ENCODE measurements at regions not wholly inside any gene's neighbourhood (a gene's known extent, or its start where the extent isn't known, plus 50 kb on each side); places are given as distances from the start of the nearest gene placed in this dataset.

DNA sequence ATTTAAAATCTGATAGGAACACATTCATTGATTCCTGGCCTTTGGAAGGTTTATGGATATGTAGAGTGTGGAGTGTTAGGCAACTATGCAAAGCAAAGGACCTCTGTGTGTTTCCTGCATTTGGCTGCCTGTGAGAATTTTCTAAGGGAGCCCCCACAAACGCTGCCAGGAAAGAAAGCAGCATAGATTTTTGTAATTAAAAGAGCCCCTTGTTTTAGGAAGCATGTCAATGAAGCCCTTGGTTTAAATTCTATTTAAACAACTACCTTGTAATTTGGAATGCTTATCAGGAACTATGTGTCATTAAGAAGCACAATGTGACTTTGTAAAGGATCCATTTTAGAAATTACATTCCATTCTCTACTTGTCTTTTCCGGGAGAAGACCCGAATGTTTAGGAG is 742.5 kb downstream of the NXPH1 start:
- Histone ChIP-seq H3K27me3 (ENCODE audit: control insufficient read depth in 3 of 3, insufficient read depth in 3 of 3, low read length in 2 of 3) (no peaks in the 10 kb centered on the region), H3K4me3 (no peak overlapping the region), H3K9me3 (ENCODE audit: control insufficient read depth in 4 of 4, insufficient read depth in 3 of 4, low read length in 3 of 4) (peaks cover 0 to 2% (median 0%) of the 10 kb centered on the region in 4 donors), H3K4me1 (ENCODE audit: control insufficient read depth in 5 of 5, insufficient read depth in 5 of 5, low read length in 5 of 5) (no peaks in the 10 kb centered on the region), H3K36me3 (ENCODE audit: control insufficient read depth in 4 of 4, insufficient read depth in 4 of 4, low read length in 4 of 4) (no peaks in the 10 kb centered on the region), H3K9ac (ENCODE audit: insufficient read depth in 1 of 2, low read length in 2 of 2) (no peak overlapping the region), H3K27ac (ENCODE audit: low read depth in 1 of 2, low read length in 1 of 2) (no peak overlapping the region)
- ATAC-seq (ENCODE audit: insufficient read depth, low FRiP score) (no peak), DNase-seq (no peak)
- TF ChIP-seq, protein P1, sequence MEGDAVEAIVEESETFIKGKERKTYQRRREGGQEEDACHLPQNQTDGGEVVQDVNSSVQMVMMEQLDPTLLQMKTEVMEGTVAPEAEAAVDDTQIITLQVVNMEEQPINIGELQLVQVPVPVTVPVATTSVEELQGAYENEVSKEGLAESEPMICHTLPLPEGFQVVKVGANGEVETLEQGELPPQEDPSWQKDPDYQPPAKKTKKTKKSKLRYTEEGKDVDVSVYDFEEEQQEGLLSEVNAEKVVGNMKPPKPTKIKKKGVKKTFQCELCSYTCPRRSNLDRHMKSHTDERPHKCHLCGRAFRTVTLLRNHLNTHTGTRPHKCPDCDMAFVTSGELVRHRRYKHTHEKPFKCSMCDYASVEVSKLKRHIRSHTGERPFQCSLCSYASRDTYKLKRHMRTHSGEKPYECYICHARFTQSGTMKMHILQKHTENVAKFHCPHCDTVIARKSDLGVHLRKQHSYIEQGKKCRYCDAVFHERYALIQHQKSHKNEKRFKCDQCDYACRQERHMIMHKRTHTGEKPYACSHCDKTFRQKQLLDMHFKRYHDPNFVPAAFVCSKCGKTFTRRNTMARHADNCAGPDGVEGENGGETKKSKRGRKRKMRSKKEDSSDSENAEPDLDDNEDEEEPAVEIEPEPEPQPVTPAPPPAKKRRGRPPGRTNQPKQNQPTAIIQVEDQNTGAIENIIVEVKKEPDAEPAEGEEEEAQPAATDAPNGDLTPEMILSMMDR (IDR thresholded peaks at IDR 0.05; ENCODE audit: control extremely low read depth, extremely low read depth) = no peak
- 43 to 49% methylated on average over 3 of the region's 3 CpGs for WGBS, 2 donors

DNA sequence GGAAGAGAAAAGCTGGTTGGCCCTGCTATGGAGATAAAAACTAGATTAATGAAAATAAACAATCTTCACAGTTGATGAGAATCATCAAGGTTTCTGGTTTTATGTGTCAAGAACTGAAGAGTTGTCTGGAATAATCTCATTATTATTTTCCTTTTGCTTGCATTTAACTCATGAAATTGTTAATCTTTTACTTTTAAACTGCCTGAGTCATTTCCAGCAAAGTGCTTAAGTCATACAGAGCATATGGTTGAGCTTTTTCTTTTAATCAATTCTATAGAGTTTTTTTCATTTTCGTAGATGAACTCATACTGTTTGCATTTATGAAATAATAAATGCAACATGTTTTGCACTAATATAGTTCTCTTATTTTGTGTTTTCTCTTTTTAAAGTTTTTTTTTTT is 747.9 kb downstream of the NXPH1 start:
- peaks cover 0 to 12% (median 0%) of the 10 kb centered on the region in 5 donors for H3K4me1 ChIP-seq (ENCODE audit: control insufficient read depth in 5 of 5, insufficient read depth in 5 of 5, low read length in 5 of 5)
- H3K27me3 ChIP-seq (ENCODE audit: control insufficient read depth in 3 of 3, insufficient read depth in 3 of 3, low read length in 2 of 3) = no peaks in the 10 kb centered on the region
- TF ChIP-seq, protein P1 (IDR thresholded peaks at IDR 0.05; ENCODE audit: control extremely low read depth, extremely low read depth) = no peak
- DNase-seq = peak in 1 of 3 donors; percentile 7
- WGBS, 2 donors = 74 to 86% methylated on average over 1 of the region's 1 CpG
- H3K9me3 ChIP-seq (ENCODE audit: control insufficient read depth in 4 of 4, insufficient read depth in 3 of 4, low read length in 3 of 4) = no peaks in the 10 kb centered on the region
- no peak overlapping the region for H3K9ac ChIP-seq (ENCODE audit: insufficient read depth in 1 of 2, low read length in 2 of 2)
- H3K36me3 ChIP-seq (ENCODE audit: control insufficient read depth in 4 of 4, insufficient read depth in 4 of 4, low read length in 4 of 4) = no peaks in the 10 kb centered on the region
- ATAC-seq (ENCODE audit: insufficient read depth, low FRiP score) = no peak
- no peak overlapping the region for H3K27ac ChIP-seq (ENCODE audit: low read depth in 1 of 2, low read length in 1 of 2)
- H3K4me3 ChIP-seq = no peak overlapping the region

DNA sequence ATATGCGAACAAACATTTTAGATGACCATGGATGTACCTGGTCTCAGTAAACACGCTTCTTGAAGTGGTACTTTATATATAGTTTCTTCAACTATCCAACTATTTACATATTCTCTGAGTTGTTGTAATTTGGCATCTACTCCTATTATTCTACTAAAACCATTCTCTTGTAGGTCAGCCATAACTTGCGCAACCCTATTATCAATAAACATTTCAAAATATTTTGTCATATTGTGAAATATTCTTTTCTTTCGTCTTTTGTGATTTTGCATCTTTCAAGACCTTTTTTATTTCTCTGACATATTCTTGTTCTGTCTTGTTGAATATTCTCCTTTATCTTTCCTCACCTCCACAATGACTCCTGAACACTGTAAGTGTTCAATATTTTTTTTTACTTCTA is 753.3 kb downstream of the NXPH1 start:
- H3K4me3 ChIP-seq = no peak overlapping the region
- H3K9ac ChIP-seq (ENCODE audit: insufficient read depth in 1 of 2, low read length in 2 of 2) = no peak overlapping the region
- no peaks in the 10 kb centered on the region for H3K9me3 ChIP-seq (ENCODE audit: control insufficient read depth in 4 of 4, insufficient read depth in 3 of 4, low read length in 3 of 4)
- no peaks in the 10 kb centered on the region for H3K27me3 ChIP-seq (ENCODE audit: control insufficient read depth in 3 of 3, insufficient read depth in 3 of 3, low read length in 2 of 3)
- no peak for DNase-seq
- 67 to 86% methylated on average over 4 of the region's 4 CpGs for WGBS, 2 donors
- peaks cover 0 to 12% (median 0%) of the 10 kb centered on the region in 5 donors for H3K4me1 ChIP-seq (ENCODE audit: control insufficient read depth in 5 of 5, insufficient read depth in 5 of 5, low read length in 5 of 5)
- H3K36me3 ChIP-seq (ENCODE audit: control insufficient read depth in 4 of 4, insufficient read depth in 4 of 4, low read length in 4 of 4) = no peaks in the 10 kb centered on the region
- no peak for ATAC-seq (ENCODE audit: insufficient read depth, low FRiP score)
- TF ChIP-seq, protein P1 (IDR thresholded peaks at IDR 0.05; ENCODE audit: control extremely low read depth, extremely low read depth) = no peak
- no peak overlapping the region for H3K27ac ChIP-seq (ENCODE audit: low read depth in 1 of 2, low read length in 1 of 2)

DNA sequence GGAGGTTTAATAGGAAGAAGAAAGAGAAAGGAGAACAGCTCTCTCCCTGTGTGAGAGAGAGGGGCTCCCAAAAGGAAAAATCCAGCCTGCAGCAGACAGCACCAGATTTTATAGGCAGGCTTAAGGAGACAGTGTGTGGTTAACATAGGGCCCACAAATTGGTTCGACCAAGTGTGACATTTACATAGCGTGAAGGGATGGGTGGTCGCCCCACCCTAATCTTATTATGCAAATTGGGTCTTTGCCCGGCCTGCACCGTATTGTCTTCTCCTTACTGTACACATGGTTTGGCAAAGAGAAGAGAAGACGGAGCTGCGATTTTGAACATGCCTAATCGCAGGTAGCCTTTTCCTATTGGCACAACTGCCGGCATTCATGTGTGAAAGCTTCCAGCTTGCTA is 756.3 kb downstream of the NXPH1 start:
- no peak overlapping the region for H3K4me3 ChIP-seq
- H3K27ac ChIP-seq (ENCODE audit: low read depth in 1 of 2, low read length in 1 of 2) = no peak overlapping the region
- no peak for DNase-seq
- no peaks in the 10 kb centered on the region for H3K9me3 ChIP-seq (ENCODE audit: control insufficient read depth in 4 of 4, insufficient read depth in 3 of 4, low read length in 3 of 4)
- WGBS, 2 donors = 92 to 93% methylated on average over 9 of the region's 9 CpGs
- no peak for ATAC-seq (ENCODE audit: insufficient read depth, low FRiP score)
- H3K9ac ChIP-seq (ENCODE audit: insufficient read depth in 1 of 2, low read length in 2 of 2) = no peak overlapping the region
- H3K27me3 ChIP-seq (ENCODE audit: control insufficient read depth in 3 of 3, insufficient read depth in 3 of 3, low read length in 2 of 3) = no peaks in the 10 kb centered on the region
- no peaks in the 10 kb centered on the region for H3K36me3 ChIP-seq (ENCODE audit: control insufficient read depth in 4 of 4, insufficient read depth in 4 of 4, low read length in 4 of 4)
- no peaks in the 10 kb centered on the region for H3K4me1 ChIP-seq (ENCODE audit: control insufficient read depth in 5 of 5, insufficient read depth in 5 of 5, low read length in 5 of 5)
- TF ChIP-seq, protein P1 (IDR thresholded peaks at IDR 0.05; ENCODE audit: control extremely low read depth, extremely low read depth) = no peak
